Body of pancreas (tissue), 4 donors: ENCODE measurements at regions not wholly inside any gene's neighbourhood (a gene's known extent, or its start where the extent isn't known, plus 50 kb on each side); places are given as distances from the start of the nearest gene placed in this dataset.

ENCODE experiments used
- CTCF ChIP-seq, 7 experiments: fragments of 450-650 bp in 4 of 7; fragments of 200-600 bp in 3 of 7; sonication (generic) in 3 of 7; IDR thresholded peaks; one replicate each; pipeline ENCODE4 v1.5.1; 2016 to 2019; ENCODE audit warnings: antibody characterized with exemption in 7 of 7
- POLR2A ChIP-seq, 3 donors: fragments of 450-650 bp; IDR thresholded peaks; one replicate each; pipeline ENCODE4 v1.6.1; 2016; ENCODE audit warnings: antibody characterized with exemption in 3 of 3, mild to moderate bottlenecking in 2 of 3

- TF ChIP-seq CTCF (IDR thresholded peaks at IDR 0.05) = no peak
- TF ChIP-seq POLR2A (IDR thresholded peaks at IDR 0.05) = no peak
Measured at GRCh38 chr20:52616629-52617028, 355.5 kb upstream of the TSHZ2 start.
